Nephron (organoid): ENCODE measurements at regions not wholly inside any gene's neighbourhood (a gene's known extent, or its start where the extent isn't known, plus 50 kb on each side); places are given as distances from the start of the nearest gene placed in this dataset.
A peak's percentile ranks its signal among the peaks of the same experiment; 100 is the strongest.

ENCODE experiments used
- H3K27ac Mint-ChIP-seq, 3 experiments: 2 replicates each; pipeline ENCODE4 v1.8.0; 2020; ENCODE audit warnings: mixed read lengths in 3 of 3, mild to moderate bottlenecking in 2 of 3, moderate library complexity in 1 of 3
- H3K27me3 Mint-ChIP-seq: 2 replicates; pipeline ENCODE4 v1.8.0; 2021; ENCODE audit warnings: low read depth, mild to moderate bottlenecking, moderate library complexity, mixed read lengths
- H3K36me3 Mint-ChIP-seq: 2 replicates; pipeline ENCODE4 v1.8.0; 2020; ENCODE audit warnings: low read depth, mixed read lengths
- H3K4me1 Mint-ChIP-seq: 2 replicates; pipeline ENCODE4 v1.8.0; 2020; ENCODE audit warnings: mixed read lengths
- H3K4me3 Mint-ChIP-seq, 3 experiments: 2 replicates each; pipeline ENCODE4 v1.8.0; 2020; ENCODE audit warnings: mild to moderate bottlenecking in 3 of 3, mixed read lengths in 3 of 3, moderate library complexity in 2 of 3
- H3K9me3 Mint-ChIP-seq: 2 replicates; pipeline ENCODE4 v1.8.0; 2020; ENCODE audit warnings: mixed read lengths
- TF ChIP-seq, protein P1 (sequence below), 3 experiments: fragments of 200-600 bp; sonication (generic); IDR thresholded peaks; one replicate each; pipeline ENCODE4 v1.5.0; 2021; ENCODE audit warnings: antibody characterized with exemption in 3 of 3; ENCODE audit not compliant: unreplicated experiment in 3 of 3

- no peaks in the 10 kb centered on the region for H3K9me3 Mint-ChIP-seq
- H3K36me3 Mint-ChIP-seq = no peaks in the 10 kb centered on the region
- H3K4me3 Mint-ChIP-seq = no peak overlapping the region
- TF ChIP-seq, protein P1, sequence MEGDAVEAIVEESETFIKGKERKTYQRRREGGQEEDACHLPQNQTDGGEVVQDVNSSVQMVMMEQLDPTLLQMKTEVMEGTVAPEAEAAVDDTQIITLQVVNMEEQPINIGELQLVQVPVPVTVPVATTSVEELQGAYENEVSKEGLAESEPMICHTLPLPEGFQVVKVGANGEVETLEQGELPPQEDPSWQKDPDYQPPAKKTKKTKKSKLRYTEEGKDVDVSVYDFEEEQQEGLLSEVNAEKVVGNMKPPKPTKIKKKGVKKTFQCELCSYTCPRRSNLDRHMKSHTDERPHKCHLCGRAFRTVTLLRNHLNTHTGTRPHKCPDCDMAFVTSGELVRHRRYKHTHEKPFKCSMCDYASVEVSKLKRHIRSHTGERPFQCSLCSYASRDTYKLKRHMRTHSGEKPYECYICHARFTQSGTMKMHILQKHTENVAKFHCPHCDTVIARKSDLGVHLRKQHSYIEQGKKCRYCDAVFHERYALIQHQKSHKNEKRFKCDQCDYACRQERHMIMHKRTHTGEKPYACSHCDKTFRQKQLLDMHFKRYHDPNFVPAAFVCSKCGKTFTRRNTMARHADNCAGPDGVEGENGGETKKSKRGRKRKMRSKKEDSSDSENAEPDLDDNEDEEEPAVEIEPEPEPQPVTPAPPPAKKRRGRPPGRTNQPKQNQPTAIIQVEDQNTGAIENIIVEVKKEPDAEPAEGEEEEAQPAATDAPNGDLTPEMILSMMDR (IDR thresholded peaks at IDR 0.05; ENCODE audit: unreplicated experiment in 3 of 3) = no peak
- H3K27me3 Mint-ChIP-seq = peaks cover 24% of the 10 kb centered on the region
- H3K4me1 Mint-ChIP-seq = peaks cover 49% of the 10 kb centered on the region
- peak overlapping the region in 1 of 3 experiments; percentile 69 for H3K27ac Mint-ChIP-seq
These were observed 163.4 kb downstream of the HSD17B3 start for GRCh38 chr9:96138616-96139015.

GRCh38 chr9:96137671-96138429 lies 164.1 kb downstream of the HSD17B3 start:
- no peaks in the 10 kb centered on the region for H3K36me3 Mint-ChIP-seq
- peaks cover 30% of the 10 kb centered on the region for H3K27me3 Mint-ChIP-seq
- H3K9me3 Mint-ChIP-seq = no peaks in the 10 kb centered on the region
- H3K4me3 Mint-ChIP-seq = peak overlapping the region in 1 of 3 experiments; percentile 47
- TF ChIP-seq, protein P1 (IDR thresholded peaks at IDR 0.05; ENCODE audit: unreplicated experiment in 3 of 3) = no peak
- peak overlapping the region; percentile 64 to 83 (median 69) for H3K27ac Mint-ChIP-seq
- peaks cover 54% of the 10 kb centered on the region for H3K4me1 Mint-ChIP-seq

DNA sequence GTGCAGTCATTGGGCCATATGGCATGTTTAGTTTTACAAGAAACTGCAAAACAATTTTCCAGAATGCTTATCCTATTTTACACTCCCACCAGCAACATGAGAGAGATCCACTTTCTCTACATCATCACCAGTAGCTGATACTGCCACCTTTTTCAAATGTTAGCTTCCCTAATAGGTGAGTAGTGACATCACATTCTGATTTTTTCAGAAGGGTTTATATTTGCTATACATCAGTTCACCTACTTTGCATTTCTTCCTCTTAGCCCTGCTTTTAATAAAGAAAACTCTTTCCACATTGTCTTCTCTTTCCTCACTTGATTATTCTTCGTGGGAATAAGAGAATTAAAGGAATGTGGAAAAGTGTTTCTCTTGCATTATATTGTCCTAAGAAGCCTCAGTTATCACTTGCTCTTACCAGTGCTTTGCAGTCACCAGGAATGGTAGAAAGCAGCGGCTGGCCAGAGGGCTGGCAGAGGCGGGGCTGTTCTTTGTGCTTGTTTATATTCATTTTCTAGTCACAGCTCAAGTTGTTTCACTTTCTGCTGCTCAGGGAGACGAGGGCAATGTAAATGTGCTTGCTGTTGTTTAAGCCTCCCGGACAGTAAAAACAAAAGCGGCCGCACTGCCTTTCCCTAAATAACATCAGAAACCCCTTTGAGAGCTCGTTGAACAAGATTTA lies 164.8 kb downstream of the HSD17B3 start:
- TF ChIP-seq, protein P1 (IDR thresholded peaks at IDR 0.05; ENCODE audit: unreplicated experiment in 3 of 3) = no peak
- H3K27ac Mint-ChIP-seq = peak overlapping the region; percentile 64 to 83 (median 69)
- peaks cover 54% of the 10 kb centered on the region for H3K4me1 Mint-ChIP-seq

GRCh38 chr9:96135753-96136290 lies 166.2 kb downstream of the HSD17B3 start:
- Mint-ChIP-seq H3K9me3 (no peaks in the 10 kb centered on the region), H3K4me3 (no peak overlapping the region), H3K36me3 (no peaks in the 10 kb centered on the region), H3K27me3 (peaks cover 30% of the 10 kb centered on the region), H3K4me1 (peaks cover 44% of the 10 kb centered on the region), H3K27ac (peak overlapping the region in 2 of 3 experiments; percentile 0 to 37)
- TF ChIP-seq, protein P1 (IDR thresholded peaks at IDR 0.05; ENCODE audit: unreplicated experiment in 3 of 3) = no peak

More for the DNA sequence above, 164.8 kb downstream of the HSD17B3 start:
- Mint-ChIP-seq H3K27me3 (peaks cover 30% of the 10 kb centered on the region), H3K9me3 (no peaks in the 10 kb centered on the region), H3K4me3 (peak overlapping the region in 2 of 3 experiments; percentile 47 to 50), H3K36me3 (no peaks in the 10 kb centered on the region)

DNA sequence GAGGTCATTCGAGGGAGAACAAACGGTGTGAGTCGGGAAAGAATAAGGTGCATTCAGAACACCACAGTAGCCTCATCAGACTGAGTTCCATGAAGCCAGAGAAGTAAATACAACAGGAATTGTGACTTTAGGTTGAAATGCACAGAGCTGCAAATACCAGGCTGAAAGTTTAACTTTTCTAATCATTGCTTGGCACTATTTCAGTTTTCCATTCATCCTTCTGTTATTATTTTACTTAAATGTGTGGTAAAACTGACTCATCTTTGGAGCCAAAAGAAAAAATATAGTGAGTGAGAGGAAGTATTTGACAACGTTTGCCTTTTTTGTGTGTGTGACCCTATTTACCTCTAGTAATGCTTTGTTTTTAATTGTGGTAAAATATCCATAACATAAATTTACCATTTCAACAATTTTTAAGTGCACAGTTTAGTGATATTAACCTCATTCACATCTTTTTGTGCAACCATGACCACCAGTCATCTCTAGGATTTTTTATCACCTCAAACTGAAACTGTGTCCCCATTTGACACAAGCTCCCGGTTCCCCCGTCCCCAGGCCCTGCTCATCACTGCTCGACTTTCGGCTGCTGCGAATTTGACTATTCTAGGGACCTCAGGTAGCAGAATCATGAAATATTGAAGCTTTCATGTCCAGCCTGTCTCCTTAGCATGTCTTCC lies 166.8 kb downstream of the HSD17B3 start:
- no peaks in the 10 kb centered on the region for H3K36me3 Mint-ChIP-seq
- peaks cover 38% of the 10 kb centered on the region for H3K4me1 Mint-ChIP-seq
- TF ChIP-seq, protein P1 (IDR thresholded peaks at IDR 0.05; ENCODE audit: unreplicated experiment in 3 of 3) = no peak
- H3K4me3 Mint-ChIP-seq = no peak overlapping the region
- H3K27me3 Mint-ChIP-seq = peaks cover 30% of the 10 kb centered on the region
- peak overlapping the region in 2 of 3 experiments; percentile 0 to 37 for H3K27ac Mint-ChIP-seq
- no peaks in the 10 kb centered on the region for H3K9me3 Mint-ChIP-seq
